Panc1 (cell line): ENCODE measurements at regions not wholly inside any gene's neighbourhood (a gene's known extent, or its start where the extent isn't known, plus 50 kb on each side); places are given as distances from the start of the nearest gene placed in this dataset.

ENCODE experiments used
- ATAC-seq: fragments of 200-7000 bp; cut with Tn5 transposase; 2 replicates; pipeline ENCODE4 v1.9.1; 2020; ENCODE audit warnings: mild to moderate bottlenecking, moderate library complexity
- BruUV-seq: library from RNA; stranded (reverse); fragments of 400-500 nt; replicated peaks from 2 replicates; lab custom pipeline; 2021; lab: Mats Ljungman, UMichigan
- CTCF ChIA-PET: fragments of 300-600 bp; sonication (Branson Sonifier 250); formaldehyde crosslinking; loops from one replicate; lab custom pipeline; 2022; ENCODE audit warnings: antibody characterized with exemption; lab: Charles Lee
- POLR2A ChIA-PET: fragments of 300-600 bp; sonication (Branson Sonifier 250); formaldehyde crosslinking; loops from one replicate; lab custom pipeline; 2022; ENCODE audit warnings: antibody characterized with exemption; lab: Charles Lee
- DNase-seq: peaks from one replicate; pipeline ENCODE4 v3.0.0-alpha.2; 2010; ENCODE audit warnings: low read depth, low spot score
- H3K27ac ChIP-seq: 2 replicates; pipeline ENCODE4 v1.5.1; 2011; ENCODE audit warnings: mild to moderate bottlenecking, low read length, inconsistent platforms
- H3K27me3 ChIP-seq: fragments of 200-500 bp; sonication (Bioruptor generic); 2 replicates; pipeline ENCODE4 v1.6.0; 2014; ENCODE audit warnings: low read length, inconsistent platforms; ENCODE audit not compliant: control insufficient read depth, insufficient read depth
- H3K36me3 ChIP-seq: fragments of 200-500 bp; sonication (Bioruptor generic); 2 replicates; pipeline ENCODE4 v1.5.1; 2014; ENCODE audit warnings: inconsistent platforms, mild to moderate bottlenecking, low read length, moderate library complexity; ENCODE audit not compliant: control insufficient read depth, insufficient read depth
- H3K4me1 ChIP-seq: 2 replicates; pipeline ENCODE4 v1.5.1; 2011; ENCODE audit warnings: inconsistent platforms, mild to moderate bottlenecking, low read length, moderate library complexity; ENCODE audit not compliant: control insufficient read depth, insufficient read depth
- H3K4me3 ChIP-seq, 2 experiments: 2 replicates each; pipeline ENCODE4 v1.5.1; 2011 to 2012; ENCODE audit warnings: low read depth in 2 of 2, low read length in 2 of 2, mild to moderate bottlenecking in 2 of 2, inconsistent platforms in 1 of 2, moderate library complexity in 1 of 2
- H3K9me3 ChIP-seq: fragments of 200-500 bp; sonication (Bioruptor generic); 2 replicates; pipeline ENCODE4 v1.5.1; 2014; ENCODE audit warnings: low read depth, mild to moderate bottlenecking, inconsistent platforms, low read length, moderate library complexity; ENCODE audit not compliant: control insufficient read depth, insufficient read depth
- CTCF ChIP-seq: fragments of 450-650 bp; IDR thresholded peaks from 2 replicates; pipeline ENCODE4 v1.5.1; 2017; ENCODE audit warnings: mild to moderate bottlenecking
- POLR2AphosphoS5 ChIP-seq: IDR thresholded peaks from 2 replicates; pipeline ENCODE4 v1.6.1; 2012; ENCODE audit warnings: mild to moderate bottlenecking, low read depth, low read length, moderate library complexity
- REST ChIP-seq, 2 experiments: IDR thresholded peaks; 2 replicates each; pipeline ENCODE4 v1.6.1; 2011 to 2012; ENCODE audit warnings: low read depth in 2 of 2, control low read depth in 1 of 2, low read length in 1 of 2, mild to moderate bottlenecking in 1 of 2, moderate library complexity in 1 of 2; ENCODE audit not compliant: insufficient read depth in 1 of 2
- SIN3A ChIP-seq: IDR thresholded peaks from 2 replicates; pipeline ENCODE4 v1.6.1; 2012; ENCODE audit warnings: low read depth, mild to moderate bottlenecking, low read length, moderate library complexity, borderline replicate concordance; ENCODE audit not compliant: insufficient read depth
- TCF7L2 ChIP-seq: IDR thresholded peaks from 2 replicates; pipeline ENCODE4 v1.6.1; 2011; ENCODE audit warnings: mild to moderate bottlenecking, low read depth, low read length, inconsistent platforms
- in situ Hi-C: cut with HindIII; loops from 2 replicates; pipeline ENCODE4 v1.10.0; 2016; ENCODE audit warnings: low sequenced_read_pairs, low pct_unique_long_range_greater_than_20kb
- intact Hi-C: fragments of 100-400 bp; cut with micrococcal nuclease; formaldehyde crosslinking; loops from one replicate; pipeline ENCODE4 v1.10.0; 2022; ENCODE audit not compliant: unreplicated experiment

- Histone ChIP-seq H3K9me3 (no peaks in the 10 kb centered on the region), H3K27ac (no peak overlapping the region), H3K4me3 (no peak overlapping the region), H3K27me3 (0 out of 2 replicates have a peak, but pooled peaks cover 6% of the 10 kb centered on the region), H3K36me3 (no peaks in the 10 kb centered on the region), H3K4me1 (no peaks in the 10 kb centered on the region)
- no peak for DNase-seq
- POLR2A ChIA-PET = no interaction called here
- no TSS peak for BruUV-seq
- TF ChIP-seq REST (IDR thresholded peaks at IDR 0.05; ENCODE audit: insufficient read depth in 1 of 2, low read depth in 2 of 2, low read length in 1 of 2) (no peak), POLR2AphosphoS5 (no peak), CTCF (no peak), SIN3A (no peak), TCF7L2 (no peak)
- in situ Hi-C loops = no loop called here
- intact Hi-C loops = no loop called here
- CTCF ChIA-PET = no interaction called here
- ATAC-seq = no peak
These were observed 110.5 kb downstream of the TSN start for GRCh38 chr2:121865914-121866313.

DNA sequence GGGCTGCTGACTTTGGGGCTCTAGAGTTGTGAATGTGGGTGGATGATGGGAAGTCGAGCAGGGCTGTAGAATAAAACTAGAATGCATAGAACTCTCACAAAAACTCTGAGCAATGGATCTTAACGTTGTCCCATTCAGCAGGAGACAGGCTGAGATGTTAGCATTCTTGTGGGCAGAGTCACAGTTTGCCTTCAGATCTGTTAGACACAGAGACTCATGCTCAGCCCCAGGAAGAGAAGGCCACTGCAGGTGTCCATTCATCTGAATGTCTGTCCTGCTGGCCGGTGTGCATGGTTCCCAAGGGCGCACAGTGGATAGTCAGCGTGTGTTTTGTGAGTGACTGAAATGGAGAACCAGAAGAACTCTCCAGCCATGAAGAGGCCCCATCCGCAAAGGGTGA is 111.3 kb downstream of the TSN start:
- TF ChIP-seq TCF7L2 (no peak), REST (IDR thresholded peaks at IDR 0.05; ENCODE audit: insufficient read depth in 1 of 2, low read depth in 2 of 2, low read length in 1 of 2) (no peak), POLR2AphosphoS5 (no peak), CTCF (no peak), SIN3A (no peak)
- DNase-seq = no peak
- ChIA-PET CTCF (no interaction called here), POLR2A (no interaction called here)
- Histone ChIP-seq H3K27me3 (0 out of 2 replicates have a peak, but pooled peaks cover 6% of the 10 kb centered on the region), H3K4me3 (no peak overlapping the region), H3K4me1 (no peaks in the 10 kb centered on the region), H3K9me3 (no peaks in the 10 kb centered on the region), H3K36me3 (no peaks in the 10 kb centered on the region), H3K27ac (no peak overlapping the region)
- in situ Hi-C loops (no loop called here), intact Hi-C loops (no loop called here)
- ATAC-seq = no peak
- BruUV-seq = no TSS peak
